ENCODE measurements at regions not wholly inside any gene's neighbourhood (a gene's known extent, or its start where the extent isn't known, plus 50 kb on each side); places are given as distances from the start of the nearest gene placed in this dataset.
"Not testable (repeated sequence)": the region's sequence is repeated elsewhere in the genome, so short reads cannot be mapped to it uniquely, and the experiment has no call there.

DNA sequence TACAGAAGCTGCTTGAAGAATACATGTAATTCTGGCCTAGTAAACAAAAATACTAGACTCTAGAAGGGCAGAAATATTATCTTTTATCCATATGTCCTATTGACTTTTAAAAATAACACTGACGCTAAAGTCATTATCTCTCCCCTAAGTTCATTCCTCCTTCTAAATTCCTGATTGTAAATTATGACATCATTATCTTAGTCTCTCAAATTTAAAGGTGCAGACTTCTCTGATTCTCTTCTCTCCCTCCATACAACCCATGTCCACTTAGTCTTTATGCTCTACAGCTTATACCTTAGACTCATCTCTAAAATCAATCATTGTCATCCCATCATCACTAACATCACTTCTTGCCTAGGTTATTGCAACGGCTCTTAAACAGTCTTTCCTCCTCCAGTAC, 327.9 kb upstream of the GRIA3 start:
- no peak for DNase-seq (ENCODE audit: low read depth in 2 of 3, low spot score in 2 of 3)

DNA sequence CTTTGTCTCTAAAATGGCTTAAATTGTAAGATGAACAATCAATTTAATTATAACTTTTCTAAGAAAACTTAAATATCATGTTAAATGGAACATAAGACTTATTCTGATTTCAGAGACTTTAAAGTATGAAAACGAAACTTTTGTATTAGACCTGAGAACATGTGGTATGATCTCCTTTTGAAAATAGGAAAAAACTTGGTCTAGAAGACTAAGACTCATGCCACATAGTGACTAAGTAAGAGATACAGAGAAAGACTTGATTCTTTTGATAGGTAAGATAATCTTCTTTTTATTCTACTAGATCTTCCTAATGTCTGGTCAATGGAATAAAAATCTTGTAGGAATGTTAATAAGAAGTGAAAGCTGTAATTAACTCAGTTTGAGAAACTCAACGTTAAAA, 326.3 kb upstream of the GRIA3 start:
- DNase-seq (ENCODE audit: low read depth in 2 of 3, low spot score in 2 of 3), result no peak

DNA sequence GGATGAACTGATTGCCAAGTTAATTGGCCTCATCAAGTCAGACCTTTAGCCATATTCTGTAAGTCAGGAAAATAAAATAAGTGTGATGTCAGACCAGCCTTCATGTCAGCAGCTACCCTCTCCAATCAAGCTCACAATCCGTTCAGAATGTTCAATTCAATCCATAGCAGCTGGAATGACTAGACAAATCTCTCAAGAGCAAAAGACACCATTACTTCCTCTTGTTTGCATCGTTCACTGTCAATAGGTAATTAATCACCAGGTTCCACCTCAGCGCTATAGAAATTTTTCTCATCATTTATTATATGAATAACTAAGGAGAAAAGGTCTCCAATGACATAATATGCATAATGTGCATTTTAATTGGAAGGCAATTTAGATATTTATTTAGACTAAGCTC, 321.0 kb upstream of the GRIA3 start:
- no peak for DNase-seq (ENCODE audit: low read depth in 2 of 3, low spot score in 2 of 3)

DNA sequence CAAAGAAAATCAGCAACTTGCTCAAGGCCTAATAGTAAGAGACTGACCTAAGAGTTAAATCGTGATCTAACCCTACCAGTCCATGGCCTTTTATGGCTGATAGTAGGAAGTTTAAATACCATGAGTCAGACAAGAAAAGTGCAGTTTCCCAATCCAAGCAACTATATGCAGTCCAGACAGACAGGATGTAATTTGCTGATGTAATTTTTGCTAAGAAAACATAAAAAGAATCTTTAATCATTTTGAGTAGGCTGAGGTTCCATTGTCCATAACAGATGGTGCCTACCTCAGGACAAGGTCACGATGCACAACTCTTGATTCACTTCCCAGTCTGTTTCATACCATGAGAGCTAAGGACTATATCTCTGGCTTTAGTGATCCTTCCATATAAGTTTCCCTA, 317.5 kb upstream of the GRIA3 start:
- DNase-seq (ENCODE audit: low read depth in 2 of 3, low spot score in 2 of 3), result no peak

DNA sequence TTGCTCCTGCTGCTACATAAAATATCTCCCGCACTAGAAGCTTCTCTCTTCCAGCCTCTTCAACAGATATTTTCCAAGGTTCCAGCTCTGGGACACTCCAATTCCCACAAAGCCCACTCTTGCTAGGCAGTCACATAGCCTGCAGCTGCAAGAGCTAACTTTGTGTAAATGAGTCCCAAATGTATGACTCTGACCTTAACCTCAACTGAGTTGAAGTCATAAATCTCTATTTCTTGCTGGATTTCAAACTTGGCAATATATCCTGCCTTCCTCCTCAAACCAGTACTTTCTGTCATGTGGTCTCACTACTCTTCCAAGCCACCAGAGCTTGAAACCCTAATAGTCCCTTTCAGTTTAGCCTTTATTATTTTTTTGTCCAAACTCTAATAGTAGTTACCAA, 315.4 kb upstream of the GRIA3 start:
- DNase-seq (ENCODE audit: low read depth in 2 of 3, low spot score in 2 of 3), result no peak

DNA sequence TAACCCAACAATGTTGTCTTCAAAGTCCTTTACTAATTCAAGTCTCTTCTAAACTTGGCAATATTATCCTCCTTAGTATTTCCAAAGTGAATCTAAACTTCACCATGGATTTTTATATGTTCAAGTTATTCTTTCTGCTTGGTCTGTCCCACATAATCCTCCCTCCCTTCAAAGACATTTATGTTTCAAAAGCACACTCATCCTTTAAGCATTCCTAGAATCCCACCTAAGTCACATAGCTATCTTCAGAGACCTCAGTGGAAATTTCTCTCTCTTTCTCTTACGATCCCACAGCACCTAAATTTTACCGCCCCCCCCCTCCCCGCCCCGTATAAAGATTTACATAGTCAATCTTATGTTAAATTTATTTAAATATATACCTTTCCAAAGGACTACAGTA, 314.9 kb upstream of the GRIA3 start:
- DNase-seq (ENCODE audit: low read depth in 2 of 3, low spot score in 2 of 3), result no peak

DNA sequence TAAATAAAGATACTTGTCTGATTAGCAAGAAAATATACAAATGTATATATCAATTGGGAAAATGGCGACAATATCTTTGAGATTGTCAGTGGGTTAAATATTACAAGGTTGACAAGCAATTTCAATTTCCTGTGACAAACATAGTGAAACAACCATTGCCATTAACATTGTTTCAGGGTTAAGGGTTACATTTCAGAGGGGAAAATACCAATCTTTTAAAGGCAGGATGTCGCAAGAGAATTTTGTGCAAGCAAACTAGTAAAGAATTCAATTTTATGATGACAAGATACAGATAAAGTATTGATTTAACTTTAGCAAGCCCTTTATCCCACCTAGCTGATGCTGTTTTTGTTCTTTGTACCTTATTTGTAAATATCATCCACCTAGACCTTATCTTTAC, 305.8 kb upstream of the GRIA3 start:
- no peak for DNase-seq (ENCODE audit: low read depth in 2 of 3, low spot score in 2 of 3)

DNA sequence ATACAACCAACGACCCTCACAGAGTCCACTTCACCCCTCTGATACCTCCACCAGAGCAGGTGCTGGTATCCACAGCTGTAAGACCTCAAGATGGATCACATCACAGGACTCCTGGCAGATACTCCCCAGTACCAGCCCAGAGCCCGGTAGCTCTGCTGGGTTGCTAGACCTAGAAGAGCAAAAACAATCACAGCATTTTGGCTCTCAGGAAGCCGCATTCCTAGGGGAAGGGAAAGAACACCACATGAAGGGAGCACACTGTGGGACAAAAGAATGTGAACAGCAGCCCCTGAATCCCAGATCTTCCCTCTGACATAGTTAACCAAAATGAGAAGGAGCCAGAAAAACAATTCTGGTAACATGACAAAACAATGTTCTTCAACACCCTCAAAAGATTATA, 303.1 kb upstream of the GRIA3 start:
- no peak for DNase-seq (ENCODE audit: low read depth in 2 of 3, low spot score in 2 of 3)

DNA sequence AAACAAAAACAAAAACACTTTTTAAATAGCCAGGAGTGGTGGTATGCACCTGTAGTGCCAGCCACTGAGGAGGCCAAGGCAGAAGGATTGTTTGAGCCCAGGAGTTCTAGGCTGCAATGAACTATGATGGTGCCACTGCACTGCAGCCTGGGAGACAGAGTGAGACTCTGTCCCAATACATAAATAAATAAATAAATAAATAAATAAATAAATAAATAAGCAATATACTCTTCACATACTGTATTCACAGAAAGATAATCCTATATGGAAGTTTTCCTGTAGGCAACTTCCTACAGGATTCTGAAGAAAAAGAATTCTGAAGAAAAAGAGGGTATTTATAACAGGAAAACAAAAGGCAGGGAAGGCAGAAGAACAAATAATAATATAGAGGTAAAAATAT, 293.3 kb upstream of the GRIA3 start:
- no peak for DNase-seq (ENCODE audit: low read depth in 2 of 3, low spot score in 2 of 3)

DNA sequence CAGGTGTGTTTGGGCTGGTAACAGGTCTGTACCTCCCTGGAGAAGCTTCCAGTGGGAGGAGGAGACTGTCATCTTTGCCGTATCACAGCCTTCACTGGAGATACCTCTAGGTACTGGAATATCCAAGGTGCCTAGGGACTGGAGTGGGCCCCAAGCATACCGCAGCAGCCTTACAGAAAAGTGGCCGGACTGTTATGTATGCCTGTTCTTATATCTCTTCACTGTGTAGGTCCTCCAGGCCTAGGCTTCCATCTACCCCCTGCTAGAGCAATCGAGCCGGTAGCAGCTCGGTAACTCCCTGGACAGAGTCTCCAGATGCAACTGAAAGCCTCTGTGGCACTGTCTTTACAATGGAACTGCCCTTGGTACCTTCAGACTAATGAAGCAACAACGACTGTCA, 277.4 kb upstream of the GRIA3 start:
- DNase-seq (ENCODE audit: low read depth in 2 of 3, low spot score in 2 of 3), result no peak

DNA sequence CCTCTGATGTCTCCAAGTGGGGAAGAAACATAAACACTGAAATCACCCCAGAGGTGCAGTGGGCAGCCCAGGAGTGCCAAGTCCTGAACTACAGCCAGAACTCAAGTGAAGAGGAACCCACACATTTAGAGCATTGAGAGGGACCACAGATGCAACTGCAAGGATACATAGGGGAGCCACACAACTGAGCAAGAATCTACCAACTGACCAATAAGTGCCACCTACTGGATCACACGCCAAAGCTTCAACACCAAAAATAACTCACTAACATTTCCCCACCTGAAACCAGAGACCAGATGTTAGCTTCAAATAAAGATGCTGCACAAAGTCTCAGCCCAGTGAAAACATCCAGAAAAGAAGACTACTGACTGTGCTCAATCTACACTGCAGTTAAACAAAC, 276.7 kb upstream of the GRIA3 start:
- no peak for DNase-seq (ENCODE audit: low read depth in 2 of 3, low spot score in 2 of 3)

DNA sequence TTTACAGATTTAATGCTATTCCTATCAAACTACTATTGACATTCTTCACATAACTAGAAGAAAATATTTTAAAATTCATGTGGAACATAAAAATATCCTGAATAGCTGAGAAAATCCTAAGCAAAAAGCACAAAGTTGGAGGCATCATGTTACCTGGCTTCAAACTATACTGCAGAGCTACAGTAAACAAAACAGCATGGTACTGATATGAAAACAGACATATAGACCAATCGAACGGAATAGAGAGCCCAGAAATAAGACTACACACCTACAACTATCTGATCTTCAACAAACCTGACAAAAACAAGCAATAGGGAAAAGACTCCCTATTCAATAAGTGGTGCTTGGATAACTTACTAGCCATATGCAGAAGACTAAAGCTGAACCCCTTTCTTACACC, 273.4 kb upstream of the GRIA3 start:
- no peak for DNase-seq (ENCODE audit: low read depth in 2 of 3, low spot score in 2 of 3)

DNA sequence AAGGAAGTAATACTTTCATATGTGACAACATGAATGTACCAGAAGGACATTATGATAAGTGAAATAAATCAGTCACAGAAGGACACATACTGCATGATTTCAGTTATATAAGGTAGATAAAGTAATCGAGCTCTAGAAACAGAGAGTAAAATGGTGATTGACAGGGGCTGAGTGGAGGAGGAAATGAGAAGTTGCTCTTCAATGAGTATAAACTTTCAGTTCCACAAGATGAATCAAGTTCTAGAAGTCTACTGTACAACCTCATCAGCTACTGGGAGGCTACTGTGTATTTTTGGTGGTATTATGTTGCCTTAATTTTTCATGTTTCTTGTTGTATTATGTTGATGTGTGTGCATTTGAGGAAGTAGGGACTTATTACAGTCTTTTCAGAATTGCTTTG, 270.9 kb upstream of the GRIA3 start:
- no peak for DNase-seq (ENCODE audit: low read depth in 2 of 3, low spot score in 2 of 3)

DNA sequence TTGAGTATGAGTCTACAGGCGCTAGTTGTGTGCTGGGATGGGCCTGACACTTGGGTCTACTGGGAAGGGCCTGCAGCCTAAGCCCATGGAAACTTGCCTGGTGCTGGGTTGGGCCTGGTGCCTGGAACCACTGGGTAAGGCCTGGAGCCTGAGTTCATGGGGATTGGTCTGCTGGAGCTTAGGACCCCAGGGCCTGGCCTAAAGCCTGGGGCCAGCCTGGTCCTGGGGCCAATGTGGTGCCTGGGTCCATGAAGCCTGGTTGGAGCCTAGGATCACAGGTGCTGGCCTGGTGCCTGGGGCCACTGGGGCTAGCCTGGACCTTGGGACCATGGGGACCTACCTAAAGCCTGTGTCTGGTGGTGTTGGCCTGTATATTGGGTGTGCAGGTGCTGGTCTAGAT, 270.3 kb upstream of the GRIA3 start:
- no peak for DNase-seq (ENCODE audit: low read depth in 2 of 3, low spot score in 2 of 3)

DNA sequence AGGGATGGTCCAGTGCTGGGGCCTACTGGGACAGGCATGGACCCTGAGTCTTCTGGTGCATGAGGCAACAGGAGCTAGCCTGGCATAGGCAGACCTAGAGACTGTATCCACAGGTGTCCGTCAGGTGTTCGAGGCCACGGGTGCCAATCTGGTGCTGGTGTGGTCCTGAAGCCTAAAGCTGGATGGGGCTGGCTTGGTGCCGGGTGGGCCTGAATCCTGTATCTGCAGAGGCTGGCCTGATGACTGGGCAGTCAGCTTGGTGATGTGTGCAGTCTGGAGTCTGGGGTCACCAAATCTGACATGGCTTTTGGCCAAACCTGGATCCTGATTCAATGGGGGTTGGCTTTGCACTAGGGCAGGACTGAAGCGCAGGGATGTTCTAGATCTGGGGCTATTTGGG, 269.8 kb upstream of the GRIA3 start:
- no peak for DNase-seq (ENCODE audit: low read depth in 2 of 3, low spot score in 2 of 3)

DNA sequence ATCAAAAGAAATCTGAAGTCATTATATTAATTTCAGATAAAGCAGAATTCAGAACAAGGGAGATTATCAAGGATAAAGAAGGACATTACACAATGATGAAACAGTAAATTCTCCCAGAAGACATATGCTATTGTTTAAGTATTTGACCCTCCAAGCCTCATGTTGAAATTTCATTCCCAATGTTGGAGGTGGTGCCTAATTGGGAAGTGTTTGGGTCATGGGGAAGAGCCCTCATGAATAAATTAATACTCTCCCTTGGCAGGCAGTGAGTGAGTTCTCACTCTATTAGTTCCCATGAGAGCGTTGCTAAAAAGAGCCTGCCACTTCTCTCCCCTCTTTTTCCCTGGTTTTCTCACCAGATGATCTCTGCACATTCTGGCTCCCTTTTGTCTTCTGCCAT, 249.9 kb upstream of the GRIA3 start:
- no peak for DNase-seq (ENCODE audit: low read depth in 2 of 3, low spot score in 2 of 3)

DNA sequence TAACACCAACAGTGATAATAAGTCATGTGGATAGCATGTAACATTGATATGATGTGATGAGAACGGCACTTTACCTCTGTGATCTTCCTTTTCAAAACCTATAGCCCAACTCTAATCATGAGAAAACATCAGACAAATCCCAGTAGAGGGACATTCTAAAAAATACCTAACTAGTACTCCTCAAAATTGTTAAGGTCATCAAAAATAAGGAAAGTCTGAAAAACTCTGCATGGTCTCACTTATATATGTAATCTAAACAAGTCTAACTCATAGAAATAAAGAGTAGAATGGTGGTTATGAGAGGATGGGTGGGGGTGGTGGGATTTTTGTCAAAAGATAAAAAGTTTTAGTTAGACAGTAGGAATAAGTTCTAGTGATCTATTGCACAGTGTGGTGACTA, 243.9 kb upstream of the GRIA3 start:
- DNase-seq (ENCODE audit: low read depth in 2 of 3, low spot score in 2 of 3), result no peak

DNA sequence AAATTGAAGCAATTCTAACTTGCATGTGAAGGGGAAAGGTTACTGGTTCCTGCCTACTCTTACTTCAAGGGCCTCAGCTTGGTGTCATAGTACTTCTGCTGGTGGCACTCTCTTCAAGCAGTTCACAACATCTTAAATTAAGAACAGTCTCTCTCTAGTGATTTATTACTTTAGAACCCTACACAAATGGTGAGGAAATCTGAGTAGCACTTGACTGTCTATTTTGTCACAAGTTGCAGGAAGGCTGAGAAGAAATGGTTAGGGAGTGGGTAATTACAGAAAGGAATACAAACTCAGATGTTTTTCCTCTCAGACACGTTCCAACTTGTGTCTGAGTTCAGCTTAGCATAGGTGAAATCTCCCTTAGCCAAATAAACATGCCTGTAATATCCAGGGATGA, 242.3 kb upstream of the GRIA3 start:
- DNase-seq (ENCODE audit: low read depth in 2 of 3, low spot score in 2 of 3), result no peak

DNA sequence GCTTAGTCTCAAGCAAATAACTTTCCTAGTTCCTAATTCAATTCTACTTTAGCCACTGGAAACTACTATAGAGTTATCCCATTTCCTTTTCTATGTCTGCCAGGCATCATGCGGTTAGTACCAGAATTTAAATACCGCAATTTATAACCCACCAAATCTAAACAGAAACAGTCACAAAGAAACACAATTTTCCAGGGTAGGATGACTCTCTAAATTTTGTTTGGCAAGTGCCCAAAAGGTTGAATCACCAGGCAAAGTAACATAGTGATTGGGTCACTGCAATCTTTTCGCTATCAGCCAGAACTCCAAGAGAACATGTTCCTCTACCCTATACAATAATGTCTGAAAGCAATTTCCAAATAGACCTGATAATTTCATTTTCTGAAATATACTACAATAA, 240.2 kb upstream of the GRIA3 start:
- no peak for DNase-seq (ENCODE audit: low read depth in 2 of 3, low spot score in 2 of 3)

DNA sequence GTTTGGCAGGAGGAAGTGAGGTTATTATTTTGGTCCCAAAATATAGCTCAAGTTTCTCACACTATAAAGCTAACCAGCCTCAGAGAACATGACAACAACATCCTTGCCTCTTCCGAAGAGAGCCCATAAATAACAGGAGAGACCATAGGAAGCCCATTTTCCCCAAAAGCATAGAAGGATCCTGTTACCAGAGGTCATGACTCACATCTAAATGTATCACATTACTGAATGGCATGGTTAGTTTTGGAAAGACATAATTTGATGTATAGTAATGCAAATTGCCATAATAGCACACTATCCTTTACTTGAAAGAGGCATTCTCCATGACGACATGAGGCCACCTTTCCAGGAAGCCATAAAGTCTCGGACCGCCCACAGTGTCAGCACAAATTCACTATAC, 238.8 kb upstream of the GRIA3 start:
- DNase-seq (ENCODE audit: low read depth in 2 of 3, low spot score in 2 of 3), result no peak

DNA sequence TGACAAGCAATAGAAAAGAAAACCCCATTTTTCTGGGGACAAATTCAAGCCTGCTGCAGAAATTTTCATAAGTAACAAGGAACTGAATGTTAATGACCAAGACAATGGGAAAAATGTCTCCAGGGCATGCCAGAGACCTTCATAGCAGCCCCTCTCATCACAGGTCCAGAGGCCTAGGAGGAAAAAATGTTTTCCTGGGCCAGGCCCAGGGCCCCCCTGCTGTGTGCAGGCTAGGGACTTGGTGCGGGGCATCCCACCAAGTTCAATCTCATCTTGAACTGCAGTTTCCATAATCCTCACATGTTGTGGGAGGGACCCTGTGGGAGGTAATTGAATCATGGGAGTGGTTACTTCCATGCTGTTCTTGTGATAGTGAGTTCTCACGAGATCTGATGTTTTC, 211.5 kb upstream of the GRIA3 start:
- no peak for DNase-seq (ENCODE audit: low read depth in 2 of 3, low spot score in 2 of 3)

DNA sequence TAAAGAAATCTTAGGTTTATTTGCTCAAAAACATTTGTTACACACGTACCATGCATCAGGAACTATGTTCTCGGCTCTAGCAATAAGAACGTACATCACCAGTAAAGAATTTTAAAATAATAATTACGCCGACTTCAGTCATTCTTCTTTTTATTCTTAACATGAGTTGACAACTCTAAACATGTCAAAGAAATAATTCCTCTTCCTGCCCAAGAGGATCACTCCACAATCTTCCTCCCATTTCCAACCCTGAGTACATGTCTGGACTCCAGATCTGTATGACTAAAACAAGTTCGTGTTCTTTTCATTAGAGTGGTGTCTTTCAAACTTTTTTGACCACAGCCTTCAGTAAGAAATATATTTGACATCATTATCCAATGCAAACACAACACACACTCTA, 201.6 kb upstream of the GRIA3 start:
- DNase-seq (ENCODE audit: low read depth in 2 of 3, low spot score in 2 of 3), result no peak

DNA sequence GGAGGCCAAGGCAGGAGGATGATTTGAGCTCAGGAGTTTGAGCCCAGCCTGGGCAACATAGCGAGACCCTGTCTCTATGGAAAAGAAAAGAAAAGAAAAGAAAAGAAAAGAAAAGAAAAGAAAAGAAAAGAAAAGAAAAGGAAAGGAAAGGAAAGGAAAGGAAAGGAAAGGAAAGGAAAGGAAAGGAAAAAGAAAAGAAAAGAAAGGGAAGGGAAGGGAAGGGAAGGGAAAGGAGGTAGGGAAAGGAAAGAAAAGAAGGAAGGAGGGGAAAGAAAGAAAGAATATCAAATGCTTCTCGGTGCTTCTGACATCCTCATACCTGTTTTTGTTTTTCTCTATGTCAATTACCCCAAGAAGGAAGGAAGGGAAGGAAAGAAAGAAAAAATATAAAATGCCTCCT, 181.2 kb upstream of the GRIA3 start:
- DNase-seq (ENCODE audit: low read depth in 2 of 3, low spot score in 2 of 3), result not testable (repeated sequence)

DNA sequence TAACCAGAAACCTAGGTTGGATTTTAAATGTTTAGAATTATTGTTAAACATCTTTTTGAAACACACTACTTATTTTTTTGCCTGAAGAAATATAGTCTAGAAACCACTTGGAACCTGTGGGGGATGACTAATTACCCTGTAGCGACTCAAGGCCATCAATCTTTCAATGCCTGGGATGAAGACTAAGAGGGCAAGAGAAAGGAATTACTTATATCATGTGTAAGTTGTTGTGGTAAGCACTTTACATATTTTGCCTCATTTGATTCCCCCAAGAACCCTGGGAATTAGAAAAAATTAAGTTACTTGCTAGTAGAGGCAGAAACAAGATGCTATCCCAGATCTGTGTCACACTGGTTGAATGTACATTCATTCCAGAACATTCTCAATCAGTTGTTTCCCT, 170.9 kb upstream of the GRIA3 start:
- DNase-seq (ENCODE audit: low read depth in 2 of 3, low spot score in 2 of 3), result no peak

DNA sequence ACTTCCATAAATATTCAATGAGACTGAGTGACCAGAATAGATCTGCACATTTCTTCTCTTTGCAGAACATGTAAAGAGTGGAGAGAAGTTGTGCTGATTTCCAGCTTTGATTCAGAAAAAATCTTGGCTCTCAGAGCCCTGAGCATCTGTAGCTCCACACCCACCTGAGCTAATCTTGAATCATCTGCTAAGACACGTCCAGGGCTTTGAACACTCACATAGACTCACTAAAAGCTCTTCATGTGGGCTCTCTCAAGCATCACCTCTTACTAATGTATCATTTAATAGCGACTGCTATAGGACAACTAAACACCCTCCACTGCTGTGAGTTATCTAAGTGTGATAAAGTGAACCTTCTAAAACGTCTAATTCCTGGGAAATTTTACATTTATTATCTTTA, 147.7 kb upstream of the GRIA3 start:
- no peak for DNase-seq (ENCODE audit: low read depth in 2 of 3, low spot score in 2 of 3)

Measured in activated CD8-positive, alpha-beta memory T cell treated with anti-CD3 and anti-CD28 coated beads for 48 hours (primary cell).